Loucy (cell line): ENCODE measurements at regions not wholly inside any gene's neighbourhood (a gene's known extent, or its start where the extent isn't known, plus 50 kb on each side); places are given as distances from the start of the nearest gene placed in this dataset.

Experiments
- H2AFZ ChIP-seq: fragments of 200-600 bp; sonication (generic); 2 replicates; pipeline ENCODE4 v1.6.0; 2016; ENCODE audit warnings: antibody characterized with exemption, mild to moderate bottlenecking, low read length, moderate library complexity
- H3F3A ChIP-seq: fragments of 200-600 bp; 2 replicates; pipeline ENCODE4 v1.6.0; 2016; ENCODE audit warnings: antibody characterized with exemption, low read depth, mild to moderate bottlenecking
- H3K27me3 ChIP-seq: fragments of 200-600 bp; sonication (generic); 2 replicates; pipeline ENCODE4 v1.6.1; 2014; ENCODE audit warnings: low read length, mild to moderate bottlenecking; ENCODE audit not compliant: insufficient read depth, poor library complexity, severe bottlenecking
- H3K36me3 ChIP-seq: fragments of 200-600 bp; sonication (generic); 2 replicates; pipeline ENCODE4 v1.6.1; 2016; ENCODE audit warnings: low read length; ENCODE audit not compliant: insufficient read depth
- H3K4me1 ChIP-seq: fragments of 200-600 bp; sonication (generic); 2 replicates; pipeline ENCODE4 v1.5.1; 2014; ENCODE audit warnings: low read length, mild to moderate bottlenecking; ENCODE audit not compliant: insufficient read depth, poor library complexity, severe bottlenecking
- H3K4me2 ChIP-seq: fragments of 200-600 bp; sonication (generic); 2 replicates; pipeline ENCODE4 v1.6.0; 2014; ENCODE audit warnings: antibody characterized with exemption, low read length, low read depth, mild to moderate bottlenecking; ENCODE audit not compliant: poor library complexity, severe bottlenecking
- H3K4me3 ChIP-seq: fragments of 200-600 bp; sonication (generic); 2 replicates; pipeline ENCODE4 v1.5.1; 2014; ENCODE audit warnings: low read length, mild to moderate bottlenecking, mixed read lengths; ENCODE audit not compliant: poor library complexity, severe bottlenecking
- H3K79me2 ChIP-seq: fragments of 200-600 bp; sonication (generic); 2 replicates; pipeline ENCODE4 v1.6.1; 2014; ENCODE audit warnings: low read length; ENCODE audit not compliant: insufficient read depth
- H3K9ac ChIP-seq: fragments of 200-600 bp; sonication (generic); 2 replicates; pipeline ENCODE4 v1.6.0; 2014; ENCODE audit warnings: mild to moderate bottlenecking, low read depth, low read length, moderate library complexity; ENCODE audit not compliant: poor library complexity, severe bottlenecking
- H3K9me2 ChIP-seq: fragments of 200-600 bp; sonication (generic); replicated peaks from 2 replicates; pipeline ENCODE4 v1.6.1; 2016; ENCODE audit warnings: low read depth, low read length, mixed read lengths
- H3K9me3 ChIP-seq: fragments of 200-600 bp; sonication (generic); 2 replicates; pipeline ENCODE4 v1.6.1; 2014; ENCODE audit warnings: mild to moderate bottlenecking, antibody characterized with exemption, low read length, low read depth; ENCODE audit not compliant: insufficient read depth
- H4K20me1 ChIP-seq: fragments of 200-600 bp; sonication (generic); 2 replicates; pipeline ENCODE4 v1.6.0; 2014; ENCODE audit warnings: antibody characterized with exemption, low read length, mild to moderate bottlenecking; ENCODE audit not compliant: insufficient read depth, poor library complexity, severe bottlenecking
- CTCF ChIP-seq: fragments of 200-600 bp; sonication (generic); conservative IDR thresholded peaks from 2 replicates; pipeline ENCODE4 v1.5.1; 2014; ENCODE audit warnings: mild to moderate bottlenecking, antibody characterized with exemption, low read length
- EZH2phosphoT487 ChIP-seq: fragments of 200-600 bp; IDR thresholded peaks from 2 replicates; pipeline ENCODE4 v1.6.1; 2018; ENCODE audit warnings: antibody characterized with exemption, mild to moderate bottlenecking, moderate library complexity, borderline replicate concordance

GRCh38 chr22:26998716-26999115, 341.3 kb downstream of the MIAT start:
- Histone ChIP-seq H3K9me3 (no peaks in the 10 kb centered on the region), H3K36me3 (no peaks in the 10 kb centered on the region), H3F3A (no peaks in the 10 kb centered on the region), H3K27me3 (no peaks in the 10 kb centered on the region), H3K4me2 (no peak overlapping the region), H3K9me2 (no peaks in the 10 kb centered on the region), H3K79me2 (no peaks in the 10 kb centered on the region), H2AFZ (no peak overlapping the region), H3K4me1 (no peaks in the 10 kb centered on the region), H3K9ac (no peak overlapping the region), H4K20me1 (no peaks in the 10 kb centered on the region), H3K4me3 (no peak overlapping the region)
- no peak for TF ChIP-seq CTCF
- TF ChIP-seq EZH2phosphoT487, result no peak

- Histone ChIP-seq H3K4me2 (no peak overlapping the region), H3K4me1 (no peaks in the 10 kb centered on the region), H3F3A (no peaks in the 10 kb centered on the region), H3K36me3 (no peaks in the 10 kb centered on the region), H3K79me2 (no peaks in the 10 kb centered on the region), H3K9me3 (no peaks in the 10 kb centered on the region), H3K9me2 (no peaks in the 10 kb centered on the region), H3K27me3 (no peaks in the 10 kb centered on the region), H3K4me3 (no peak overlapping the region), H3K9ac (no peak overlapping the region), H4K20me1 (no peaks in the 10 kb centered on the region), H2AFZ (no peak overlapping the region)
- TF ChIP-seq CTCF, result no peak
- no peak for TF ChIP-seq EZH2phosphoT487
These were observed 345.9 kb downstream of the MIAT start for GRCh38 chr22:27003297-27003696.

- Histone ChIP-seq H3K9me3 (no peaks in the 10 kb centered on the region), H3K79me2 (no peaks in the 10 kb centered on the region), H2AFZ (no peak overlapping the region), H3K36me3 (no peaks in the 10 kb centered on the region), H3K27me3 (no peaks in the 10 kb centered on the region), H3F3A (no peaks in the 10 kb centered on the region), H4K20me1 (no peaks in the 10 kb centered on the region), H3K4me2 (no peak overlapping the region), H3K9ac (no peak overlapping the region), H3K9me2 (no peaks in the 10 kb centered on the region), H3K4me1 (no peaks in the 10 kb centered on the region), H3K4me3 (no peak overlapping the region)
- no peak for TF ChIP-seq CTCF
- no peak for TF ChIP-seq EZH2phosphoT487
These were observed 347.0 kb downstream of the MIAT start for GRCh38 chr22:27004434-27004833.
